Activated T-helper 2 cell treated with anti-CD3 and anti-CD28 coated beads, Interferon-gamma antibody, Interleukin-2, Interleukin-4, amounts not matched to agents 10 μg/mL and 5 μg/mL and 100 μg/mL, durations not matched to agents 14 hours and 24 hours and 36 hours (primary cell): ENCODE measurements at regions not wholly inside any gene's neighbourhood (a gene's known extent, or its start where the extent isn't known, plus 50 kb on each side); places are given as distances from the start of the nearest gene placed in this dataset.

ENCODE experiments used
- DNase-seq: peaks from one replicate; pipeline ENCODE4 v3.0.0; 2021; ENCODE audit warnings: low spot score
- H3K27ac Mint-ChIP-seq: one replicate; pipeline ENCODE4 v1.8.0; 2021; ENCODE audit warnings: mixed read lengths
- H3K27me3 Mint-ChIP-seq: one replicate; pipeline ENCODE4 v1.8.0; 2021; ENCODE audit warnings: low read depth, mixed read lengths
- H3K36me3 Mint-ChIP-seq: one replicate; pipeline ENCODE4 v1.8.0; 2021; ENCODE audit warnings: low read depth, mixed read lengths
- H3K4me1 Mint-ChIP-seq: one replicate; pipeline ENCODE4 v1.8.0; 2021; ENCODE audit warnings: low read depth, mixed read lengths
- H3K4me3 Mint-ChIP-seq: one replicate; pipeline ENCODE4 v1.8.0; 2021; ENCODE audit warnings: low read depth, mild to moderate bottlenecking, moderate library complexity, mixed read lengths
- H3K9me3 Mint-ChIP-seq: one replicate; pipeline ENCODE4 v1.8.0; 2021; ENCODE audit warnings: mixed read lengths
- intact Hi-C: fragments of 100-400 bp; cut with micrococcal nuclease; formaldehyde crosslinking; loops from one replicate; pipeline ENCODE4 v1.15.1; 2023

DNA sequence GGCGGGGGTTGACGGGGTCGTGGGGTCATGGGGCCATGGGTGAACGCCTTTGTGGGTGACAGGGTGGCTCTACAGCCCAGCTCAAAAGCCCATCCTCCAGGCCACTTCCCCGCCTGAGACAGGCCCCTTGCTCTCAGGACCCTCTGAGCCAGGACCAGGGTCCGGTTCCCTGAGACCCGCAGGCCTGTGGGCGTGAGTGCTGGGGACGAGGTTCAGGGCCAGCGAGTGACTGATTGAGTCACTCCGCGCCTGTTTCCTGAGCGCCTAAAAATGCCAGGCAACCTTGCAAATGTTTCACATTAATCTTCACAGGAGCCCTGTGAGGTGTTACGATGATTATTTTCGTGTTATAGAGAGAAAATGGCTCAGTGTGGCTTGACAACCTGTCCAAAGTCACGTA, 97.8 kb downstream of the ZNF674 start:
- peak overlapping the region; percentile 90 for H3K27ac Mint-ChIP-seq
- H3K36me3 Mint-ChIP-seq = peaks cover 33% of the 10 kb centered on the region
- DNase-seq = no peak
- H3K4me3 Mint-ChIP-seq = peak overlapping the region; percentile 84
- no peaks in the 10 kb centered on the region for H3K27me3 Mint-ChIP-seq
- intact Hi-C loops = loop anchor here (1.0 to 10.0 kb wide), 3 partner anchors 98 to 390 kb away; partner anchors contain the start of genes RP2 and ZNF674
- H3K9me3 Mint-ChIP-seq = no peaks in the 10 kb centered on the region
- H3K4me1 Mint-ChIP-seq = peaks cover 23% of the 10 kb centered on the region

DNA sequence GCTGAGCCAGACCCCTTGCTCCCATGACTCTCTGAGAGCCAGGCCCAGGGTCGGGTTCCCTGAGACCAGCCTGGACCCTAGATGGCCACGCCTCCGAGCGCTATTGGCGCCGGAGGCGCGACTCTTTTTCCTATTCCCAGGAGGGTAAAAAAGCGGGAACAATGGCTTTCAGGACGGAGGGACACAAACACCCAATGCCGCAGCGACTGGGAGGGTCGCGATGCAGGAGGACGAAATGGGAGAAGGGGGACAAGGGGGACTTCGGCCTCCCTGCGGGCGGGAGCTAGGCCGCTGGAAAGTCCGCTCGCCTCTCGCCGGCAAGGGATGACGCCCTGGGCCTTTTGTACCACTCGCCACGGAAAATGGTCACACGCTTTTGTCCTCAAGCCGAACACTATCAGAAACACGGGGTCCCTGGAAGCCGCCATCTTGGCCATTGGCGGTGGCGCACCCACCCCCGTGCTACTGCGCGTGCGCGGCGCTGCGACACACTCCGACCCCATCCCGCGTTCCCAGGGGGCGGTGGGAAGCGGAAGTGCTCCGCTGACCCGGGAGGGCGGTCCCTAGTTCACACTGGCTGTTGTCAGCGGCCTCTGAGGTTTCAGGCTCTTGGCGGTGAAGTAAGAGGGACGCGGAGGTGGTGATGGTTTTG, 98.4 kb downstream of the ZNF674 start:
- Mint-ChIP-seq H3K4me3 (peak overlapping the region; percentile 84), H3K4me1 (peaks cover 19% of the 10 kb centered on the region), H3K27ac (peak overlapping the region; percentile 90), H3K36me3 (peaks cover 27% of the 10 kb centered on the region), H3K27me3 (no peaks in the 10 kb centered on the region), H3K9me3 (no peaks in the 10 kb centered on the region)
- DNase-seq = peak; percentile 77
- intact Hi-C loops = loop anchor here (1.0 to 10.0 kb wide), 3 partner anchors 98 to 390 kb away; partner anchors contain the start of genes RP2 and ZNF674

DNA sequence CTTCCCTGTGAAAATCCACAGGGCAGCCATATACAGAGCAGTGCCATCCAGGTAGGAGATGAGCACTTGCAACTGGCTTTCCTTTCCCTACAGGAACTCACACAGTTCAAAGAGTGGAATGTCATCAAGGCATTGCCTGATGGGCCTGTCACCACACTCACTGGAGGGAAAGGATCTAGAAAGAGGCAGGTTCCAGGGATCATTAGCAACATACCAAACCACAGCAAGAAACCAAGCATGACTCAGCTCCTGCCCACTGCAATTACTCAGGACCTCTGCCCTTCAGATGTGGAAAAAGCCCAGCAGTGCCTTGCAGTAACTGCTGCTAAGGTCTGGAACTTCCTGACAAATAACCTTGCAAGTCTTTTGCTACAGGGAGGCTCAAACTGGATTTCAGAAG, 101.2 kb downstream of the ZNF674 start:
- no peak overlapping the region for H3K4me3 Mint-ChIP-seq
- DNase-seq = no peak
- H3K4me1 Mint-ChIP-seq = peaks cover 18% of the 10 kb centered on the region
- no peaks in the 10 kb centered on the region for H3K9me3 Mint-ChIP-seq
- no peak overlapping the region for H3K27ac Mint-ChIP-seq
- peaks cover 9% of the 10 kb centered on the region for H3K36me3 Mint-ChIP-seq
- no peaks in the 10 kb centered on the region for H3K27me3 Mint-ChIP-seq
- intact Hi-C loops = loop anchor here (10.0 kb wide), 1 partner anchor 191 kb away; no protein-coding TSS in a partner anchor

DNA sequence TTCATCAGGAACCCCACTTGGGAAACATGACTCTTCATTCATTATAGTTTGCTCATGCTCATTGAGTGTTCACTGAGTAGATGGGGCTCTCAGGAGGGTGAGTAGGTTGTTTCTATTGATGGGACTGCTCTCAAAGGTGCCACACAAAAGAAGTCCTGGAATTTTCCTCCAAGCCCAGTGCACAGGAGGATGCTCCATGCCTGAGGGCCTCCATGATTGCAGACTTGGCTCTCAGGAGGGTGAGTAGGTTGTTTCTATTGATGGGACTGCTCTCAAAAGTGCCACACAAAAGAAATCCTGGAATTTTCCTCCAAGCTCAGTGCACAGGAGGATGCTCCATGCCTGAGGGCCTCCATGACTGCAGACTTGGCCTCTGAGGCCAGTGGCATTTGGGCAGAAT, 108.5 kb downstream of the ZNF674 start:
- no peak overlapping the region for H3K4me3 Mint-ChIP-seq
- H3K36me3 Mint-ChIP-seq = no peaks in the 10 kb centered on the region
- H3K4me1 Mint-ChIP-seq = no peaks in the 10 kb centered on the region
- DNase-seq = no peak
- no peak overlapping the region for H3K27ac Mint-ChIP-seq
- intact Hi-C loops = no loop called here
- no peaks in the 10 kb centered on the region for H3K9me3 Mint-ChIP-seq
- H3K27me3 Mint-ChIP-seq = no peaks in the 10 kb centered on the region

DNA sequence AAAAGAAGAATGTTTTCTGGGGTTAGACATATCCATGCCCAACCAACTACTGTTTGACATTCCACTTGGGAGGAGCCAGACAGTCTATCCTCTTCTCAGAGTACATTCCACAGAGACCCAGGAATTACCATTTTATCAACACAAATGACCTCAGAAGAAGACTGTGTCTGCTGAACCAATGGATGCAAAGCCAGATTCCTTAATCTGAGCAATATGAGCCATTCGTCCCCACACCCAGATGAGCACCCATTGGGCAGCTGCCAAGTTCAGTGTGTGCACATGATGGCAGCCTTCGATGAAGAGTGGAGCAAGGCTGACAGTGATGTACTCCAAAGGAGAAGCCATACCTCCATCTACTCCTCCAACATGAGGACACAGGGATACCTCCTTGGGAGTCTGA, 111.3 kb downstream of the ZNF674 start:
- intact Hi-C loops = no loop called here
- H3K36me3 Mint-ChIP-seq = no peaks in the 10 kb centered on the region
- no peak overlapping the region for H3K27ac Mint-ChIP-seq
- H3K4me3 Mint-ChIP-seq = no peak overlapping the region
- no peaks in the 10 kb centered on the region for H3K27me3 Mint-ChIP-seq
- no peaks in the 10 kb centered on the region for H3K9me3 Mint-ChIP-seq
- DNase-seq = no peak
- no peaks in the 10 kb centered on the region for H3K4me1 Mint-ChIP-seq

GRCh38 chrX:46408553-46409407, 136.4 kb downstream of the ZNF674 start:
- intact Hi-C loops = no loop called here
- no peaks in the 10 kb centered on the region for H3K27me3 Mint-ChIP-seq
- H3K4me3 Mint-ChIP-seq = no peak overlapping the region
- no peaks in the 10 kb centered on the region for H3K9me3 Mint-ChIP-seq
- H3K27ac Mint-ChIP-seq = no peak overlapping the region
- no peaks in the 10 kb centered on the region for H3K4me1 Mint-ChIP-seq
- DNase-seq = peak; percentile 16
- H3K36me3 Mint-ChIP-seq = no peaks in the 10 kb centered on the region

GRCh38 chrX:46407753-46408130, 137.5 kb downstream of the ZNF674 start:
- no peaks in the 10 kb centered on the region for H3K4me1 Mint-ChIP-seq
- no peak for DNase-seq
- H3K4me3 Mint-ChIP-seq = no peak overlapping the region
- no peak overlapping the region for H3K27ac Mint-ChIP-seq
- intact Hi-C loops = no loop called here
- H3K27me3 Mint-ChIP-seq = no peaks in the 10 kb centered on the region
- no peaks in the 10 kb centered on the region for H3K36me3 Mint-ChIP-seq
- no peaks in the 10 kb centered on the region for H3K9me3 Mint-ChIP-seq

- intact Hi-C loops = no loop called here
Measured at GRCh38 chrX:46407036-46407752, 138.0 kb downstream of the ZNF674 start.

DNA sequence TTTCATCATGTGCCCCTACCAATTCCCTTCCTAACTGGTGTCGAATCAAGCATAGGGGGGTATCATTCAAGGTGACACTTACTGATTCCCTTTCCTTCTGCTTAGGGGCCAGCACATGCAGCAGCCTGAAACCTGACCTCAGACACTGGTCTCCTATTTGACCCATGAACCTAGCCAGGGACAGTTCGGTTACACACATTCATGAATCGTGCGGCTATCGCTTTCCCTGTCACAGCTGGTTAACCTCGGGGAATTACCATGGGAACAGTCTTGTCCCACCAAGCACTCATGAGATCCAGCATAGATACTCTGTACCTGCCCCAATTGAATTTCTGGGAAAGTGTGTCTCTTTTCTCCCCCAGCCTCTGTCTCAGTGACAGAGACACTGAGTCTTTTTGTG, 140.4 kb downstream of the ZNF674 start:
- peaks cover 4% of the 10 kb centered on the region for H3K9me3 Mint-ChIP-seq
- H3K27ac Mint-ChIP-seq = no peak overlapping the region
- no peak for DNase-seq
- no peaks in the 10 kb centered on the region for H3K4me1 Mint-ChIP-seq
- no peaks in the 10 kb centered on the region for H3K27me3 Mint-ChIP-seq
- intact Hi-C loops = no loop called here
- H3K36me3 Mint-ChIP-seq = no peaks in the 10 kb centered on the region
- no peak overlapping the region for H3K4me3 Mint-ChIP-seq

More at GRCh38 chrX:46407036-46407752, 138.0 kb downstream of the ZNF674 start:
- Mint-ChIP-seq H3K27me3 (no peaks in the 10 kb centered on the region), H3K36me3 (no peaks in the 10 kb centered on the region), H3K9me3 (peaks cover under 1% of the 10 kb centered on the region), H3K4me3 (no peak overlapping the region), H3K4me1 (no peaks in the 10 kb centered on the region), H3K27ac (no peak overlapping the region)
- DNase-seq = no peak

DNA sequence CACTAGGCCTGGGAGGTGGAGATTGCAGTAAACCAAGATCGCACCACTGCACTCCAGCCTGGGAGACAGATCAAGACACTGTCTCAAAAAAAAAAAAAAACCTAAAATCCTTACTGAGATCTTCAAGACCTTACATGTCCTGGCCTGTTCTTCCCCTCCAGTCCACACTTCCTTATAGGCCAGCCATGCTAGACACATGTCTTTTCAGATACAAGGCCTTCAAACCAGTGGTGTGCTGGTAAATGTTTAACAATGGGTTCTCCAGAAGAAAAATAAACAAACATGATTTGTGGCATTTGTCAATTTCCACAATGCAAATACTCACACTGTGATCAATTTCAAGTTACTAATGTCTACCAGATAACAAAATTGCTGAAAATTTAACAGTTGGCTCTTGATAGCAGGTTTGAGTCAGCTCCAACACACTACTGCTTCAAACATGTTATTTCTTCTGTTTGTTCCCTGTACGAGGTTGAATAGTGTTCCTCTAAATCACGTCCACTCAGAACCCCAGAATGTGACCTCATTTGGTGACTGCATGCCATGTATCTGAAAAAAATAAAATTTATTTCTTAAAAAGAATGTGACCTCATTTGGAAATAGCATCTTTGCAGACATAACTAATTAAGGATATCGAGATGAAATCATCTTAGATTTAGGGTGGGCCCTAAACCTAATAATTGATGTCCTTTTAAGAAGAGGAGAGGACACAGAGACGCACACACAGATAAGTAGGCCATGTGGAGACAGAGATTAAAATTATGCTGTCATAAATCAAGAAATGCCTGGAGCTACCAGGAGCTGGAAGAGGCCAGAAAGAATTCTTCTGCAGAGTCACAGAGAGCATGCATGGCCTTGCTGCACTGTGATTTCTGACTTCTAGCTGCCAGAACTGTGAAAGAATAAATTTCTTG, 144.4 kb downstream of the ZNF674 start:
- no peaks in the 10 kb centered on the region for H3K4me1 Mint-ChIP-seq
- no peak for DNase-seq
- intact Hi-C loops = no loop called here
- H3K36me3 Mint-ChIP-seq = no peaks in the 10 kb centered on the region
- no peak overlapping the region for H3K4me3 Mint-ChIP-seq
- no peak overlapping the region for H3K27ac Mint-ChIP-seq
- H3K9me3 Mint-ChIP-seq = peaks cover 9% of the 10 kb centered on the region
- H3K27me3 Mint-ChIP-seq = no peaks in the 10 kb centered on the region

DNA sequence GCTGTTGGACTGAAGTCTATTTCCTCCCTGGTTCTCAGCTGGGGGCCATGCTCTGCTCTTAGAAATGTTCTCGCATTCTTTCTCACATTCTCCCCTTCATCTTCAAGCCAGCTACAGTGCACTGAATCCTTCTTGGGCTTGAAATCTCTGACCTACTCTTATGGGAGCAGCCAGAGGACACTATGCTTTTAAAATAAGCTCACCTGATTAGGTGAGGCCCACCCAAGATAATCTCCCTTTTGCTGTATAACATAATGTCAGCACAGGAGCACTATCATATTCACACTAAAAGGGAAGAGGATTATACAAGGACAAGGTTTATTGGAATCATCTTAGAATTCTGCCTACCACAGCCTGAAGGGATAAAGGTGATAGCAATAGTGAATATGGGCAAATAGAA, 146.3 kb downstream of the ZNF674 start:
- no peaks in the 10 kb centered on the region for H3K36me3 Mint-ChIP-seq
- H3K27me3 Mint-ChIP-seq = no peaks in the 10 kb centered on the region
- intact Hi-C loops = no loop called here
- DNase-seq = no peak
- no peaks in the 10 kb centered on the region for H3K4me1 Mint-ChIP-seq
- H3K4me3 Mint-ChIP-seq = no peak overlapping the region
- H3K9me3 Mint-ChIP-seq = peaks cover 9% of the 10 kb centered on the region
- no peak overlapping the region for H3K27ac Mint-ChIP-seq

GRCh38 chrX:46398126-46398525, 147.1 kb downstream of the ZNF674 start:
- intact Hi-C loops = no loop called here
- H3K36me3 Mint-ChIP-seq = no peaks in the 10 kb centered on the region
- peaks cover 9% of the 10 kb centered on the region for H3K9me3 Mint-ChIP-seq

More at GRCh38 chrX:46398126-46398525, 147.1 kb downstream of the ZNF674 start:
- Mint-ChIP-seq H3K4me3 (no peak overlapping the region), H3K27me3 (no peaks in the 10 kb centered on the region), H3K4me1 (no peaks in the 10 kb centered on the region), H3K27ac (no peak overlapping the region)
- no peak for DNase-seq
